Spleen (tissue), 11 donors: ENCODE measurements at regions not wholly inside any gene's neighbourhood (a gene's known extent, or its start where the extent isn't known, plus 50 kb on each side); places are given as distances from the start of the nearest gene placed in this dataset.

ENCODE experiments used
- DNase-seq: peaks from one replicate; pipeline ENCODE4 v3.0.0-alpha.2; 2020
- H3K27ac ChIP-seq, 8 donors: fragments of 200-600 bp; sonication (generic) in 7 of 8; 1 replicate in 4 of 8; 2 replicates in 4 of 8; pipeline versions ENCODE4 v1.5.0 to v1.8.0; 2016 to 2021; ENCODE audit warnings: inconsistent platforms in 4 of 8, mild to moderate bottlenecking in 4 of 8, moderate library complexity in 1 of 8
- H3K27me3 ChIP-seq, 7 donors: fragments of 200-600 bp; sonication (generic) in 6 of 7; replicated peaks in 1 of 7; 1 replicate in 4 of 7; 2 replicates in 3 of 7; pipeline versions ENCODE4 v1.5.0 to v1.8.0; 2016 to 2021; ENCODE audit warnings: inconsistent platforms in 3 of 7, mild to moderate bottlenecking in 1 of 7
- H3K36me3 ChIP-seq, 6 donors: fragments of 200-600 bp; sonication (generic) in 5 of 6; 1 replicate in 4 of 6; 2 replicates in 2 of 6; pipeline versions ENCODE4 v1.5.0 to v1.8.0; 2016 to 2021; ENCODE audit warnings: inconsistent platforms in 2 of 6
- H3K4me1 ChIP-seq, 6 donors: fragments of 200-600 bp; sonication (generic) in 5 of 6; 1 replicate in 3 of 6; 2 replicates in 3 of 6; pipeline versions ENCODE4 v1.5.0 to v1.8.0; 2016 to 2021; ENCODE audit warnings: inconsistent platforms in 3 of 6
- H3K4me3 ChIP-seq, 8 donors: fragments of 200-600 bp; sonication (generic) in 7 of 8; 1 replicate in 4 of 8; 2 replicates in 4 of 8; pipeline versions ENCODE4 v1.5.0 to v1.8.0; 2016 to 2021; ENCODE audit warnings: inconsistent platforms in 4 of 8, mild to moderate bottlenecking in 4 of 8, moderate library complexity in 2 of 8
- H3K9me3 ChIP-seq, 8 donors: fragments of 200-600 bp; sonication (generic) in 7 of 8; 1 replicate in 4 of 8; 2 replicates in 4 of 8; pipeline versions ENCODE4 v1.5.0 to v1.8.0; 2016 to 2021; ENCODE audit warnings: inconsistent platforms in 4 of 8
- CTCF ChIP-seq, 11 experiments: fragments of 200-600 bp in 7 of 11; fragments of 450-650 bp in 4 of 11; sonication (generic) in 4 of 11; IDR thresholded peaks in 8 of 11; conservative IDR thresholded peaks in 3 of 11; 1 replicate in 7 of 11; 2 replicates in 4 of 11; pipeline versions ENCODE4 v1.4.0 to v1.8.0; 2016 to 2021; ENCODE audit warnings: antibody characterized with exemption in 11 of 11, inconsistent platforms in 4 of 11, mild to moderate bottlenecking in 1 of 11
- POLR2A ChIP-seq, 3 donors: fragments of 450-650 bp; IDR thresholded peaks; one replicate each; pipeline ENCODE4 v1.5.1; 2017; ENCODE audit warnings: antibody characterized with exemption in 3 of 3, mild to moderate bottlenecking in 1 of 3
- POLR2AphosphoS5 ChIP-seq, 3 donors: sonication (generic); formaldehyde crosslinking; IDR thresholded peaks; one replicate each; pipeline ENCODE4 v1.5.1; 2017; ENCODE audit warnings: antibody characterized with exemption in 3 of 3
- WGBS, 5 donors: extraction: QIAGEN DNeasy Blood & Tissue Kit in 3 of 5; methylation state at CpG; one replicate each; pipeline versions ENCODE4 v1.1.5 to v1.1.7; 2013 to 2018; 5-methylcytosine and 5-hydroxymethylcytosine counted together
- intact Hi-C: fragments of 100-400 bp; cut with DNase I; formaldehyde crosslinking; loops from one replicate; pipeline ENCODE4 v1.15.0; 2023; ENCODE audit warnings: low total_unique reads
- donor health status: healthy with polysubstance abuse.
- donor health status: DM: no; HTN: no; CAD: no; lungs with moderate emphysema.
- donor health status: DM: no; HTN: no; CAD: no.
- donor health status: Bipolar disorder and iron deficiency.
- donor health status: healthy.
- donor health status: DM: no; HTN: no; CAD: no.
- donor health status: DM: yes; HTN: yes; CAD: no.

- no peak overlapping the region for H3K4me3 ChIP-seq
- DNase-seq: no peak
- no peak for TF ChIP-seq CTCF (IDR thresholded peaks at IDR 0.05 in 8 of 11, conservative IDR thresholded peaks at IDR 0.05 in 3 of 11)
- no peak for TF ChIP-seq POLR2AphosphoS5 (IDR thresholded peaks at IDR 0.05)
- TF ChIP-seq POLR2A (IDR thresholded peaks at IDR 0.05): no peak
- no peaks in the 10 kb centered on the region for H3K4me1 ChIP-seq
- H3K9me3 ChIP-seq: peaks cover 0 to 10% (median 0%) of the 10 kb centered on the region in 8 donors
- WGBS, 5 donors: 69 to 84% (median 73%) methylated on average over 1 of the region's 1 CpG
- H3K27me3 ChIP-seq: no peaks in the 10 kb centered on the region
- intact Hi-C loops: no loop called here
- no peak overlapping the region for H3K27ac ChIP-seq
- H3K36me3 ChIP-seq: no peaks in the 10 kb centered on the region
These were observed 1249.9 kb downstream of the EPHA7 start for GRCh38 chr6:92169506-92169905.

GRCh38 chr6:92166666-92167065 is 1252.7 kb downstream of the EPHA7 start:
- H3K27ac ChIP-seq: no peak overlapping the region
- peaks cover 0 to 13% (median 0%) of the 10 kb centered on the region in 8 donors for H3K9me3 ChIP-seq
- intact Hi-C loops: no loop called here
- TF ChIP-seq POLR2A (IDR thresholded peaks at IDR 0.05) (no peak), CTCF (IDR thresholded peaks at IDR 0.05 in 8 of 11, conservative IDR thresholded peaks at IDR 0.05 in 3 of 11) (no peak), POLR2AphosphoS5 (IDR thresholded peaks at IDR 0.05) (no peak)
- no peaks in the 10 kb centered on the region for H3K4me1 ChIP-seq
- no peaks in the 10 kb centered on the region for H3K36me3 ChIP-seq
- DNase-seq: no peak
- H3K27me3 ChIP-seq: no peaks in the 10 kb centered on the region
- H3K4me3 ChIP-seq: no peak overlapping the region

- peaks cover 0 to 13% (median 0%) of the 10 kb centered on the region in 8 donors for H3K9me3 ChIP-seq
- intact Hi-C loops: no loop called here
- H3K27ac ChIP-seq: no peak overlapping the region
These were observed 1257.4 kb downstream of the EPHA7 start for GRCh38 chr6:92161953-92162352.

GRCh38 chr6:92160226-92160625 is 1259.1 kb downstream of the EPHA7 start:
- Histone ChIP-seq H3K27ac (no peak overlapping the region), H3K9me3 (peaks cover 0 to 12% (median 0%) of the 10 kb centered on the region in 8 donors), H3K36me3 (no peaks in the 10 kb centered on the region), H3K4me3 (no peak overlapping the region), H3K27me3 (no peaks in the 10 kb centered on the region), H3K4me1 (no peaks in the 10 kb centered on the region)
- no peak for TF ChIP-seq POLR2AphosphoS5 (IDR thresholded peaks at IDR 0.05)
- no peak for TF ChIP-seq CTCF (IDR thresholded peaks at IDR 0.05 in 8 of 11, conservative IDR thresholded peaks at IDR 0.05 in 3 of 11)
- TF ChIP-seq POLR2A (IDR thresholded peaks at IDR 0.05): no peak
- intact Hi-C loops: no loop called here
- WGBS, 5 donors: 79 to 93% (median 86%) methylated on average over 3 of the region's 3 CpGs
- DNase-seq: no peak

More at GRCh38 chr6:92161953-92162352, 1257.4 kb downstream of the EPHA7 start:
- Histone ChIP-seq H3K36me3 (no peaks in the 10 kb centered on the region), H3K4me1 (no peaks in the 10 kb centered on the region), H3K4me3 (no peak overlapping the region), H3K27me3 (no peaks in the 10 kb centered on the region)
- DNase-seq: no peak
- TF ChIP-seq CTCF (IDR thresholded peaks at IDR 0.05 in 8 of 11, conservative IDR thresholded peaks at IDR 0.05 in 3 of 11) (no peak), POLR2AphosphoS5 (IDR thresholded peaks at IDR 0.05) (no peak), POLR2A (IDR thresholded peaks at IDR 0.05) (no peak)
